ENCODE measurements at regions not wholly inside any gene's neighbourhood (a gene's known extent, or its start where the extent isn't known, plus 50 kb on each side); places are given as distances from the start of the nearest gene placed in this dataset.

- CTCF ChIA-PET: no interaction called here
Measured at GRCh38 chr22:48305726-48306235, 1521.9 kb downstream of the BRD1 start.

GRCh38 chr22:48303369-48303725 lies 1524.3 kb downstream of the BRD1 start:
- ChIA-PET CTCF (no interaction called here), POLR2A (ENCODE audit: unreplicated experiment) (no interaction called here)
- ATAC-seq: no peak
- no peaks in the 10 kb centered on the region for H3K9me2 ChIP-seq (replicated peaks; ENCODE audit: low read length)
- no peaks in the 10 kb centered on the region for H3K36me3 ChIP-seq (ENCODE audit: low read depth, low read length)
- H3F3A ChIP-seq (ENCODE audit: low read length, unreplicated experiment): no peaks in the 10 kb centered on the region
- H4K20me1 ChIP-seq (ENCODE audit: low read length): no peaks in the 10 kb centered on the region
- no peak overlapping the region for H3K27ac ChIP-seq (ENCODE audit: low read length)
- no peaks in the 10 kb centered on the region for H3K9me3 ChIP-seq (ENCODE audit: low read length)
- BruUV-seq (replicated peaks): no TSS peak
- peaks cover 4% of the 10 kb centered on the region; the same call in 1 of the 2 replicates for H3K27me3 ChIP-seq (ENCODE audit: low read length)
- no peaks in the 10 kb centered on the region for H3K79me2 ChIP-seq (ENCODE audit: low read length)
- TF ChIP-seq EZH2 (IDR thresholded peaks at IDR 0.05; ENCODE audit: low read length, unreplicated experiment): no peak
- TF ChIP-seq EZH2phosphoT487 (IDR thresholded peaks at IDR 0.05; ENCODE audit: borderline replicate concordance, low read length): no peak
- TF ChIP-seq CTCF (conservative IDR thresholded peaks at IDR 0.05; ENCODE audit: low read depth, low read length): no peak
- no peak for DNase-seq
- H3K4me1 ChIP-seq (ENCODE audit: insufficient read depth, low read length): no peaks in the 10 kb centered on the region
- intact Hi-C loops (cut with micrococcal nuclease): no loop called here
- no peak overlapping the region for H2AFZ ChIP-seq (ENCODE audit: low read length)
- no peak overlapping the region for H3K9ac ChIP-seq (ENCODE audit: low read length)
- no peak overlapping the region for H3K4me2 ChIP-seq (ENCODE audit: low read length)
- no peak overlapping the region for H3K4me3 ChIP-seq (ENCODE audit: low read length)

More at GRCh38 chr22:48305726-48306235, 1521.9 kb downstream of the BRD1 start:
- no peak overlapping the region for H3K27ac ChIP-seq (ENCODE audit: low read length)
- H3K36me3 ChIP-seq (ENCODE audit: low read depth, low read length): no peaks in the 10 kb centered on the region
- no peak for DNase-seq
- H3K9me2 ChIP-seq (replicated peaks; ENCODE audit: low read length): no peaks in the 10 kb centered on the region
- intact Hi-C loops (cut with micrococcal nuclease): no loop called here
- H3K4me1 ChIP-seq (ENCODE audit: insufficient read depth, low read length): no peaks in the 10 kb centered on the region
- H4K20me1 ChIP-seq (ENCODE audit: low read length): no peaks in the 10 kb centered on the region
- no peak overlapping the region for H3K9ac ChIP-seq (ENCODE audit: low read length)
- H3K79me2 ChIP-seq (ENCODE audit: low read length): no peaks in the 10 kb centered on the region
- peaks cover 4% of the 10 kb centered on the region; the same call in 1 of the 2 replicates for H3K27me3 ChIP-seq (ENCODE audit: low read length)
- no peak overlapping the region for H2AFZ ChIP-seq (ENCODE audit: low read length)
- no peaks in the 10 kb centered on the region for H3F3A ChIP-seq (ENCODE audit: low read length, unreplicated experiment)
- TF ChIP-seq EZH2phosphoT487 (IDR thresholded peaks at IDR 0.05; ENCODE audit: borderline replicate concordance, low read length): no peak
- TF ChIP-seq EZH2 (IDR thresholded peaks at IDR 0.05; ENCODE audit: low read length, unreplicated experiment): no peak
- no peak for TF ChIP-seq CTCF (conservative IDR thresholded peaks at IDR 0.05; ENCODE audit: low read depth, low read length)
- no TSS peak for BruUV-seq (replicated peaks)
- no peak for ATAC-seq
- POLR2A ChIA-PET (ENCODE audit: unreplicated experiment): no interaction called here
- H3K4me3 ChIP-seq (ENCODE audit: low read length): no peak overlapping the region
- H3K4me2 ChIP-seq (ENCODE audit: low read length): no peak overlapping the region
- no peaks in the 10 kb centered on the region for H3K9me3 ChIP-seq (ENCODE audit: low read length)

- H3K9me3 ChIP-seq (ENCODE audit: low read length): no peaks in the 10 kb centered on the region
- H3K9me2 ChIP-seq (replicated peaks; ENCODE audit: low read length): no peaks in the 10 kb centered on the region
- ChIA-PET CTCF (no interaction called here), POLR2A (ENCODE audit: unreplicated experiment) (no interaction called here)
- BruUV-seq (replicated peaks): no TSS peak
- intact Hi-C loops (cut with micrococcal nuclease): no loop called here
- ATAC-seq (no peak), DNase-seq (no peak)
- no peaks in the 10 kb centered on the region for H3K79me2 ChIP-seq (ENCODE audit: low read length)
- H3K27me3 ChIP-seq (ENCODE audit: low read length): peaks cover 4% of the 10 kb centered on the region; the same call in 1 of the 2 replicates
- no peak overlapping the region for H3K4me3 ChIP-seq (ENCODE audit: low read length)
- no peak overlapping the region for H2AFZ ChIP-seq (ENCODE audit: low read length)
- no peaks in the 10 kb centered on the region for H3F3A ChIP-seq (ENCODE audit: low read length, unreplicated experiment)
- H3K27ac ChIP-seq (ENCODE audit: low read length): no peak overlapping the region
- no peak overlapping the region for H3K9ac ChIP-seq (ENCODE audit: low read length)
- no peaks in the 10 kb centered on the region for H4K20me1 ChIP-seq (ENCODE audit: low read length)
- H3K4me2 ChIP-seq (ENCODE audit: low read length): no peak overlapping the region
- no peaks in the 10 kb centered on the region for H3K4me1 ChIP-seq (ENCODE audit: insufficient read depth, low read length)
- no peaks in the 10 kb centered on the region for H3K36me3 ChIP-seq (ENCODE audit: low read depth, low read length)
- no peak for TF ChIP-seq EZH2phosphoT487 (IDR thresholded peaks at IDR 0.05; ENCODE audit: borderline replicate concordance, low read length)
- TF ChIP-seq CTCF (conservative IDR thresholded peaks at IDR 0.05; ENCODE audit: low read depth, low read length): no peak
- TF ChIP-seq EZH2 (IDR thresholded peaks at IDR 0.05; ENCODE audit: low read length, unreplicated experiment): no peak
Measured at GRCh38 chr22:48302657-48303368, 1524.9 kb downstream of the BRD1 start.

All from PC-3 (cell line).